Keratinocyte (primary cell): ENCODE measurements at regions not wholly inside any gene's neighbourhood (a gene's known extent, or its start where the extent isn't known, plus 50 kb on each side); places are given as distances from the start of the nearest gene placed in this dataset.

Experiments
- DNase-seq: peaks from one replicate; pipeline ENCODE4 v3.0.0-alpha.2; 2011; ENCODE audit warnings: low read depth, missing footprints, low spot score
- FAIRE-seq: peaks from 2 replicates; lab custom pipeline; 2011; peaks lifted over from hg19 to GRCh38; lab: Jason Lieb, UNC
- H2AFZ ChIP-seq: 2 replicates; pipeline ENCODE4 v1.6.0; 2012; ENCODE audit warnings: low read length, control low read depth, inconsistent platforms; ENCODE audit not compliant: control insufficient read depth
- H3K27ac ChIP-seq: 2 replicates; pipeline ENCODE4 v1.5.1; 2011; ENCODE audit warnings: low read length; ENCODE audit not compliant: control insufficient read depth, insufficient read depth
- H3K27me3 ChIP-seq: 3 replicates; pipeline ENCODE4 v1.6.0; 2011; ENCODE audit warnings: low read length; ENCODE audit not compliant: control insufficient read depth, insufficient read depth; ENCODE audit errors: extremely low read depth
- H3K36me3 ChIP-seq, 2 experiments: 2 replicates in 1 of 2; 3 replicates in 1 of 2; pipeline ENCODE4 v1.5.1; 2011; ENCODE audit warnings: low read length in 2 of 2, mild to moderate bottlenecking in 1 of 2; ENCODE audit not compliant: control insufficient read depth in 2 of 2, insufficient read depth in 2 of 2; ENCODE audit errors: extremely low read depth in 1 of 2
- H3K4me1 ChIP-seq: 3 replicates; pipeline ENCODE4 v1.5.1; 2011; ENCODE audit warnings: low read length; ENCODE audit not compliant: control insufficient read depth, insufficient read depth; ENCODE audit errors: extremely low read depth
- H3K4me2 ChIP-seq: 3 replicates; pipeline ENCODE4 v1.6.0; 2011; ENCODE audit warnings: low read depth, low read length; ENCODE audit not compliant: control insufficient read depth, insufficient read depth; ENCODE audit errors: extremely low read depth
- H3K4me3 ChIP-seq, 3 experiments: fragments of 200-600 bp in 1 of 3; sonication (generic) in 1 of 3; 2 replicates in 2 of 3; 3 replicates in 1 of 3; pipeline ENCODE4 v1.5.1; 2011 to 2016; ENCODE audit warnings: low read length in 3 of 3, mild to moderate bottlenecking in 3 of 3, control low read depth in 2 of 3, inconsistent platforms in 1 of 3, low read depth in 1 of 3, mixed read lengths in 1 of 3, mixed run types in 1 of 3, moderate library complexity in 1 of 3; ENCODE audit not compliant: control insufficient read depth in 2 of 3, insufficient read depth in 2 of 3; ENCODE audit errors: extremely low read depth in 1 of 3
- H3K79me2 ChIP-seq: 2 replicates; pipeline ENCODE4 v1.6.0; 2012; ENCODE audit warnings: low read length; ENCODE audit not compliant: control insufficient read depth, insufficient read depth
- H3K9ac ChIP-seq: 3 replicates; pipeline ENCODE4 v1.6.0; 2011; ENCODE audit warnings: low read length; ENCODE audit not compliant: control insufficient read depth, insufficient read depth; ENCODE audit errors: extremely low read depth
- H3K9me1 ChIP-seq: 3 replicates; pipeline ENCODE4 v1.6.0; 2011; ENCODE audit warnings: low read length; ENCODE audit not compliant: control insufficient read depth, insufficient read depth; ENCODE audit errors: extremely low read depth
- H3K9me3 ChIP-seq: 2 replicates; pipeline ENCODE4 v1.5.1; 2012; ENCODE audit warnings: low read depth, low read length; ENCODE audit not compliant: control insufficient read depth
- H4K20me1 ChIP-seq: 3 replicates; pipeline ENCODE4 v1.6.0; 2011; ENCODE audit warnings: low read length; ENCODE audit not compliant: control insufficient read depth, insufficient read depth; ENCODE audit errors: extremely low read depth
- CTCF ChIP-seq, 3 experiments: IDR thresholded peaks in 1 of 3; conservative IDR thresholded peaks in 1 of 3; optimal IDR thresholded peaks in 1 of 3; 2 replicates in 2 of 3; 3 replicates in 1 of 3; pipeline versions ENCODE3 to v1.5.1; 2011; ENCODE audit warnings: low read length in 3 of 3, mild to moderate bottlenecking in 3 of 3, moderate library complexity in 2 of 3, control low read depth in 1 of 3, inconsistent platforms in 1 of 3; ENCODE audit not compliant: insufficient read depth in 2 of 3; ENCODE audit errors: extremely low read depth in 1 of 3
- EZH2 ChIP-seq: IDR thresholded peaks from one replicate; pipeline ENCODE4 v1.6.1; 2012; ENCODE audit warnings: inconsistent platforms, mild to moderate bottlenecking, low read length, moderate library complexity
- dilution Hi-C: fragments of 300-500 bp; cut with MboI; formaldehyde crosslinking; loops from one replicate; pipeline ENCODE4 v1.7.0; 2020; ENCODE audit warnings: low sequenced_read_pairs; ENCODE audit not compliant: extremely low pct_ligation_motif_present

- FAIRE-seq: no peak
- H3K9me1 ChIP-seq: no peaks in the 10 kb centered on the region
- no peaks in the 10 kb centered on the region for H4K20me1 ChIP-seq
- no peaks in the 10 kb centered on the region for H3K4me1 ChIP-seq
- H3K27ac ChIP-seq: no peak overlapping the region
- H3K27me3 ChIP-seq: no peaks in the 10 kb centered on the region
- no peak overlapping the region for H3K4me2 ChIP-seq
- no peak overlapping the region for H3K9ac ChIP-seq
- H3K79me2 ChIP-seq: no peaks in the 10 kb centered on the region
- H3K9me3 ChIP-seq: no peaks in the 10 kb centered on the region
- DNase-seq: no peak
- H3K4me3 ChIP-seq: no peak overlapping the region
- TF ChIP-seq CTCF (optimal IDR thresholded peaks at IDR 0.05 in 1 of 3, IDR thresholded peaks at IDR 0.05 in 1 of 3, conservative IDR thresholded peaks at IDR 0.05 in 1 of 3; ENCODE audit: extremely low read depth in 1 of 3, insufficient read depth in 2 of 3, low read length in 3 of 3): no peak
- TF ChIP-seq EZH2: no peak
- H2AFZ ChIP-seq: no peak overlapping the region
- no peaks in the 10 kb centered on the region for H3K36me3 ChIP-seq
- dilution Hi-C loops: no loop called here
Measured at GRCh38 chr16:52364500-52364899, 182.4 kb downstream of the TOX3 start.

GRCh38 chr16:52363082-52363481 lies 183.9 kb downstream of the TOX3 start:
- H3K4me2 ChIP-seq: no peak overlapping the region
- H3K36me3 ChIP-seq: no peaks in the 10 kb centered on the region
- H3K4me1 ChIP-seq: no peaks in the 10 kb centered on the region
- no peak overlapping the region for H2AFZ ChIP-seq
- H3K4me3 ChIP-seq: no peak overlapping the region
- H3K27me3 ChIP-seq: no peaks in the 10 kb centered on the region
- no peaks in the 10 kb centered on the region for H3K9me3 ChIP-seq
- H3K27ac ChIP-seq: no peak overlapping the region
- H4K20me1 ChIP-seq: no peaks in the 10 kb centered on the region
- dilution Hi-C loops: no loop called here
- no peak overlapping the region for H3K9ac ChIP-seq
- TF ChIP-seq CTCF (optimal IDR thresholded peaks at IDR 0.05 in 1 of 3, IDR thresholded peaks at IDR 0.05 in 1 of 3, conservative IDR thresholded peaks at IDR 0.05 in 1 of 3; ENCODE audit: extremely low read depth in 1 of 3, insufficient read depth in 2 of 3, low read length in 3 of 3): no peak
- TF ChIP-seq EZH2: no peak
- FAIRE-seq (no peak), DNase-seq (no peak)
- H3K9me1 ChIP-seq: no peaks in the 10 kb centered on the region
- no peaks in the 10 kb centered on the region for H3K79me2 ChIP-seq
